IPS-18a (cell line): ENCODE measurements at regions not wholly inside any gene's neighbourhood (a gene's known extent, or its start where the extent isn't known, plus 50 kb on each side); places are given as distances from the start of the nearest gene placed in this dataset.
"Not testable (repeated sequence)": the region's sequence is repeated elsewhere in the genome, so short reads cannot be mapped to it uniquely, and the experiment has no call there.

Experiments
- H3K27ac ChIP-seq: one replicate; pipeline ENCODE4 v1.5.1; 2013; ENCODE audit warnings: low read length
- H3K27me3 ChIP-seq: one replicate; pipeline ENCODE4 v1.6.1; 2013; ENCODE audit warnings: mild to moderate bottlenecking, low read length; ENCODE audit not compliant: control insufficient read depth, insufficient read depth
- H3K36me3 ChIP-seq: one replicate; pipeline ENCODE4 v1.6.1; 2013; ENCODE audit warnings: low read depth, low read length; ENCODE audit not compliant: control insufficient read depth
- H3K4me1 ChIP-seq: one replicate; pipeline ENCODE4 v1.6.1; 2013; ENCODE audit warnings: low read depth, low read length; ENCODE audit not compliant: control insufficient read depth
- H3K4me3 ChIP-seq: one replicate; pipeline ENCODE4 v1.5.1; 2013; ENCODE audit warnings: low read length
- H3K9ac ChIP-seq: one replicate; pipeline ENCODE4 v1.6.1; 2013; ENCODE audit warnings: mild to moderate bottlenecking, low read length, moderate library complexity
- H3K9me3 ChIP-seq: one replicate; pipeline ENCODE4 v1.6.1; 2013; ENCODE audit warnings: low read depth, low read length; ENCODE audit not compliant: control insufficient read depth

DNA sequence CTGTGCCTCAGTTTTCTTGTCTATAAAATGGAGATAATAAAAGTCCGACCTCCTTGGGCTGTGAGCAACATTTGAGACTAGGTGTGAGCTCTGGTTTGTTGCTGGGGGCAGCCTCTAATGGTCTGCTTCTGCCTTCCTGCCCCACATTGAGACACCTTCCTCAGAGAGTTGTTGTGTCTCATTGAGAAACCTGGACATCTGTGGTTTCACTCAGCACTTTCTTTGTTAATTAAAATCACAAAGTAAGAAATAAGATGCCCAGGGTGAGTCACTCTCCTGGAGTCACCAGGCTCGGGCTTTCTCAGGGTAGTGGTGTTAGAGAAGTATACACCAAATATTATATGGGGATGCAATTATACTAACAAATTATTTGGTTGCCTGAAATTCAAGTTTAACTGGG is 389.2 kb upstream of the SALL1 start:
- no peak overlapping the region for H3K9ac ChIP-seq
- no peaks in the 10 kb centered on the region for H3K36me3 ChIP-seq
- no peak overlapping the region for H3K4me3 ChIP-seq
- no peaks in the 10 kb centered on the region for H3K27me3 ChIP-seq
- H3K4me1 ChIP-seq, result peaks cover 57% of the 10 kb centered on the region
- no peaks in the 10 kb centered on the region for H3K9me3 ChIP-seq
- H3K27ac ChIP-seq, result no peak overlapping the region

DNA sequence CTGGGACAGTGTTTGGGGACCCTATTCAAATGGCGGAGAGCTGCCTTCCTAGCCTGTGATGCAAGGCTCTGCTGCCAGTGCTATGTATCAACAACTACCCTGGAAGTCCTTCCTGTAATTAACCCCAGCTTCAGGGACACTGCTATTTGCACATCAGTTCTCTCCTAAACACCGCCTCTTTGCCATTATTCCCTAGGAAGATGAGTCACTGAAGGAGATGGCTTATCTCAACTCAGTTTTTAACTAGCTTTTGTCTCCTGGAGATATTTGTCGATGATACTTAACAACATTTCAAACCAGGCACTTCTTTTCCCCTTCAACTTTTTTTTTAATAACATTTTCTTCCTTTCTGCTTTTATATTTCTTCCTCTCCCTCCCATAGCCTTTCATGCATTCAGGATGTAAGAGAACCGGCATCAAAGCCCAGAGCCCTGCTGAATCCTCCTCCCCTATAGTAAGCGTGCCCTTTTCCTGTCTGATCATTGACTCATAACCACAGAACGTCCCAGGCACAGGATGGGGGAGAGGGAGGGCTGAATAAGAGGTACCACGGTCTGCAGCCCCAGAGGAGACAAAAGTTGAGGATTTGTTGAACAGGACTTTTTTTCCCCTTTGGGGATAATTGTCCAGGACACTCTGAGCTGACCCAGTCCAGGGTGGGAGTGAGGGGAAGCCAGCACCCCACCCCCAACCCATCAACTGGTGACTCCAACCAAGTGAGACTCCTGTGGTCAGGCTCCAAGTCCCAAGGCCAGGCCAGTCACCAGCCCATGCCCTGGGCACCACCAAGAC is 387.8 kb upstream of the SALL1 start:
- no peaks in the 10 kb centered on the region for H3K9me3 ChIP-seq
- H3K4me1 ChIP-seq, result peaks cover 44% of the 10 kb centered on the region
- H3K4me3 ChIP-seq, result no peak overlapping the region
- H3K36me3 ChIP-seq, result no peaks in the 10 kb centered on the region
- no peaks in the 10 kb centered on the region for H3K27me3 ChIP-seq
- no peak overlapping the region for H3K9ac ChIP-seq
- no peak overlapping the region for H3K27ac ChIP-seq

DNA sequence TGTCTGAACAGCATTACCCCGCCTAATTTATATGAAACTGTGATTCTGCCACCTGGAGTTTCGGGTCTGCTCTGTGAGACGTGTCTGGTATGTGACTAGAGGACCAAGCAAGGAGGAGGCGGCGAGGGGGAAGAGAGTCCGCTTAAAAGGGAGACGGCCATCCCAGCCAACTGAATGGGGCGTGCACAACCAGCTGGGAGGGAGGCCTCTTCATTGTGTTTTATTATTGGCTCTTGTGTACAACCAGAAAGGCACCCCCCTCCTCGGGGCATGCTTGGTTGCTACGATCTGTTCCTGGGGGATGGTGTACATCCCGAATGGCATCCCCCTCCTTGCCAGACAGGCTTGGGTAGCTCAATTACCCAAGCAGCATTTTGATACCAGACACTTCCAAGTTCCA is 384.5 kb upstream of the SALL1 start:
- Histone ChIP-seq H3K4me1 (peaks cover 20% of the 10 kb centered on the region), H3K27ac (no peak overlapping the region), H3K36me3 (no peaks in the 10 kb centered on the region), H3K9ac (no peak overlapping the region), H3K9me3 (no peaks in the 10 kb centered on the region), H3K4me3 (no peak overlapping the region), H3K27me3 (no peaks in the 10 kb centered on the region)

DNA sequence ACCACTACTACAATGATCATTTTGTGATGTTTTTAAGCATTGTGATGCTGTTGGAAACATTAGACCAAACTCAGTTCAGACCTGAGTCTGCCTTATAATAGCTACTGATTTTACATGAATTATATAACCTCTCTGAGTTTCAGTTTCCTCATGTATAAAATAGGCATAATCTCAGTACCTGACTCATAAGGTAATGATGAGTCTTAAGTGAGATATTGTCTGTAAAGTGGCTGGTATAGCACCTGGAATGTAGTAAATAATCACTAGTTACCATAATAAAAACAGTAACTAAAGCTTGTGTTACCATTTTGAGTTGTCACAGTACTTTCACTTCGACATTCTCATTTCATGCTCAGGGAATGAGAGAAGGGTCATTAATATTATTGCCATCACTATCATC is 381.5 kb upstream of the SALL1 start:
- Histone ChIP-seq H3K4me3 (no peak overlapping the region), H3K4me1 (no peaks in the 10 kb centered on the region), H3K27me3 (no peaks in the 10 kb centered on the region), H3K9me3 (no peaks in the 10 kb centered on the region), H3K36me3 (no peaks in the 10 kb centered on the region), H3K27ac (no peak overlapping the region), H3K9ac (no peak overlapping the region)

DNA sequence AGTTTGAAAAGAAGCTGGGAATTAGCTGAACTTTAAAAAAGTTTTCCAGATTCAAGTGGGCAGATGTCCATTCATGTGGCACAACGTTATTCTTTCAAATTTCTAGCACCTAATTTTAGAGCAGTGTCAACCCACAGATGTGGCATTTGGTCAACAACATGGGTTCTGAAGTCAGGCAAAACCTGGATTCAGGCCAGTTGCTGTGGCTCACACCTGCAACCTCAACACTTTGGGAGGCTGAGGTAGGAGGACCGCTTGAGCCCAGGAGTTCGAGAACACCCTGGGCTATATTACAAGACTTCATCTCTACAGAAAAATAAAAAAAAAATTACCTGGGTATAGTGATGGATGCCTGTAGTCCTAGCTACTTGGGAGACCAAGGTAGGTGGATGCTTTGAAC is 380.2 kb upstream of the SALL1 start:
- no peaks in the 10 kb centered on the region for H3K36me3 ChIP-seq
- no peak overlapping the region for H3K9ac ChIP-seq
- H3K4me3 ChIP-seq, result no peak overlapping the region
- no peak overlapping the region for H3K27ac ChIP-seq
- no peaks in the 10 kb centered on the region for H3K4me1 ChIP-seq
- no peaks in the 10 kb centered on the region for H3K27me3 ChIP-seq
- H3K9me3 ChIP-seq, result no peaks in the 10 kb centered on the region

DNA sequence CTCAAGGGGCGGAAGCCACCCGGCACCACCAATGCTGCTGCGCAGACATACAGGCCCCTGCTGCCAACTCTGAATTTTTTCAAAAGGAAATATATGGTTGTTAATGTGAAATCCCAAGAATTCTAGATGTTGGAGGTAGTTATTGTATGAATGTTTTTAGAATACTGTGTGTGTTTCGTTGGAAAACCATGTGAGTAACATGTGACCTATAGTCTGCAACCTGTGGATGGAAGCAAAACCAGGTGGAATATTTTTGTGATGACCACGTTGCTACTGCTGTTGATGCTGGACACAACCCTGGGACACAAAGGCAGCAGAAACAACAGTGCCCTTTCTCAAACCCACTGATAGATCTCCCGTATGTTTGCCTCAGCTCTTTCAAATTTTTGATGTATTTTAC is 376.3 kb upstream of the SALL1 start:
- Histone ChIP-seq H3K9ac (no peak overlapping the region), H3K27me3 (no peaks in the 10 kb centered on the region), H3K4me3 (no peak overlapping the region), H3K36me3 (no peaks in the 10 kb centered on the region), H3K27ac (no peak overlapping the region), H3K9me3 (no peaks in the 10 kb centered on the region), H3K4me1 (peaks cover 8% of the 10 kb centered on the region)

DNA sequence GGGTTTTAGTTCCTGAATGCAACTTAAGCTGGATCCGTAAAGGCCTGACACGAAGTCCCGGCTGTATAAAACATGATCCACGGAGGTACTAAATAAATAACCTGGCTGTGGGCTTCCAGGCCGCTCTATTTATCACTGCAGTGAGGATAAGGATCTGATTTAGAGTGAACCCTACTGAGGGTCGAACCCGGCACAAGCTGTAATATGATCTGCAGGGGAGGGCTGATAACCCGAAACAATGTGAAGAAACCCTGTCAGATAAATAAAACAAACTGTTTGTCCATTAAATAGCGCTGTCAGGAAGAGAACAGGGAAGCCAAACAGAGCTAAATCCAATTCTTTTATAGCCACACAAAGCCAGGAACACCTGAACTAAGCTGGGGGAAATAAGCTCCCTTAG is 375.6 kb upstream of the SALL1 start:
- Histone ChIP-seq H3K27ac (no peak overlapping the region), H3K36me3 (no peaks in the 10 kb centered on the region), H3K9me3 (no peaks in the 10 kb centered on the region), H3K27me3 (no peaks in the 10 kb centered on the region), H3K4me3 (no peak overlapping the region), H3K9ac (no peak overlapping the region), H3K4me1 (peaks cover 8% of the 10 kb centered on the region)

DNA sequence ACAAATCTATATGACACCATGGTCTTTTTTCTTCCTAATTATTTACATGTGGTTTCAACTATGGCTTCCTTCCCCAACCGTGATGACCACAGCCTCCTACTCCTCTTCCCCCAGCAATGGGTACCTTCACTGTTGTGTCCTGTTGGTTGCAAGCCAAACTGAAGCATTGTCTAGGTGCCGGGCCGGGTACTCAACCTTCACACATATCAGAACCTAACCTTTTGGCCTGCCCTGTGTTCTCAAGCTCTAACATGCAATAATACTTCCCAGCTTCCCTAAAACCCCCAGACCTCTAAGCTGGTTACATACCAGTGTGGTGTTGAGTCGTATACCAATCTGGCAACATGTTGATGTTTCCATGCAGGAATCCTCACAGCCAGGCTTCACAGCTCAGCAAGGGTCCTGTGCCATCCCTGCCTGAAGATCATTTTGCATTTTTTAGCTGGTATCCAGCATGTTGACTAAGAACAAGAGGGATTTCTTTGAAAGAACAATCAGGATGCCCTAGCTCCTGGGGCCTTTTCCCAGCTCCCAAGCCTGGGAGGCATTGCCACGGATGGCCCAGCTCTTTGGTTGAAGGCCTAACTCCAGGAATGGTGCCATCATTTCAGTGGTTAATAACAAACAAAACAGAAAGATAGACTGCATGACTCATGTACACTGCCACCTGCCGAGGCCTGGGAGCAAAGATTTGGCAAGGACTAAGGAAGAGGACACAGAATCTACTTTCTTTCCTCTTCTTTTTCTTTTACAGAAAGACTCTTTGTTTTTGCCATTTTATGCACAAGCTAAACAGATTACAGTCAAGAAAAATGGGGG is 373.7 kb upstream of the SALL1 start:
- Histone ChIP-seq H3K36me3 (no peaks in the 10 kb centered on the region), H3K4me1 (peaks cover 8% of the 10 kb centered on the region), H3K4me3 (no peak overlapping the region), H3K9ac (no peak overlapping the region), H3K9me3 (no peaks in the 10 kb centered on the region), H3K27me3 (no peaks in the 10 kb centered on the region), H3K27ac (no peak overlapping the region)

DNA sequence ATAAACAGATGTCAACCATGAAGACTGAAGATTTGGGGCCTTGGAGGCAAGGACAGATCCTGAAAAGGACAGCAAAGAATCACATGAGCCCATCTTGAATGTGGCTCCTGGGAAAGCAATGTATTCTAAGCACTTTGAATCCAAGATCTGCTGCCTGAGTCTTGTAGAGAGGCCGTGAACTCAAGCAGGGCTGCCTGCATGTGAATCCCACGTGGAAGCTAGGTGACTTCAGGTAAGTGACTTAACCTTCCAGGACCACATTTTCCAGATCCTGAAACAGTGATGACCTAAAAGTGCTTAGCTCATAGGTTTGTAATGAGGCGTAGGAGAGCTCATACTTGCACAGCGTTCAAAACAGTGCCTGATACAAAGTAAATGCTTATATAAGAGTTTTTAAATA is 373.0 kb upstream of the SALL1 start:
- Histone ChIP-seq H3K4me3 (no peak overlapping the region), H3K9ac (no peak overlapping the region), H3K9me3 (no peaks in the 10 kb centered on the region), H3K27ac (no peak overlapping the region), H3K4me1 (peaks cover 8% of the 10 kb centered on the region), H3K27me3 (no peaks in the 10 kb centered on the region), H3K36me3 (no peaks in the 10 kb centered on the region)

DNA sequence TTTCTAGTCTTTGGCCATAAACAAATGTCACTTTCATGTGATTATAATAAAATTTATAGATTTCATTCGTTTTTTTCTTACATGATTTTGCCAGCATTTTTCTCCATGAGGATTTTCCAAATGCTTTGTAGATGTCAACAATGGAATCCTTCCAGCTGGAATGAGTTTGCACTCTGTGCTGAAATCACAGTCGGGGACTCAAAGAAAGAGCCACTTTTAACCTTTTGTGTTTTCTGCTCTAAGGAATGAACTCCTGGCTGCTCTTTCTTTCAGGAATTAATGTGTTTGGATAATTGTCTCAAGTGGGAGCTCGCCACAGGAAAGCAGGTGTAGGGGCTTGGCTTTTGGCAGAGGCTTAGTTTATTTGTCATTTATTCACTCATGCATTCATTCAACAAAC is 372.3 kb upstream of the SALL1 start:
- Histone ChIP-seq H3K9me3 (no peaks in the 10 kb centered on the region), H3K27ac (no peak overlapping the region), H3K9ac (no peak overlapping the region), H3K4me3 (no peak overlapping the region), H3K27me3 (no peaks in the 10 kb centered on the region), H3K36me3 (no peaks in the 10 kb centered on the region), H3K4me1 (peaks cover 8% of the 10 kb centered on the region)

DNA sequence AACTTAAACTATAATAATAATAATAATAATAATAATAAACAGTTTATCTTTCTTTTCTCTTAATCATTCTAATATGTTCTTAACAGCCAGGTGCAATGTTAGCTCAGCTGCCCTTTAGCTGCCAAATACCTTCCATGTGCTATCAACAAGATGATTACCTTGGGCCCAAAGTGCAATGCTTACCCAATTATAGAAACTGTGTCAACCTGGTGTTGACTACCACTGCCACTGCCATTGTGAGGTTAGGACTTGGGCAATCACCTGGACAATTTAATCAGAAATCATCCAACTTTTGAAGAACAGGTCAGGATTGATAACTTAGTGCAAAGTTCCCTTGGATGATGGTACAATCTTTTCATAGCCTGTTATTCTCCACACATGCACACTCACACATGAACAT is 371.8 kb upstream of the SALL1 start:
- Histone ChIP-seq H3K9me3 (no peaks in the 10 kb centered on the region), H3K27me3 (no peaks in the 10 kb centered on the region), H3K36me3 (no peaks in the 10 kb centered on the region), H3K4me3 (no peak overlapping the region), H3K9ac (no peak overlapping the region), H3K4me1 (peaks cover 8% of the 10 kb centered on the region), H3K27ac (no peak overlapping the region)

DNA sequence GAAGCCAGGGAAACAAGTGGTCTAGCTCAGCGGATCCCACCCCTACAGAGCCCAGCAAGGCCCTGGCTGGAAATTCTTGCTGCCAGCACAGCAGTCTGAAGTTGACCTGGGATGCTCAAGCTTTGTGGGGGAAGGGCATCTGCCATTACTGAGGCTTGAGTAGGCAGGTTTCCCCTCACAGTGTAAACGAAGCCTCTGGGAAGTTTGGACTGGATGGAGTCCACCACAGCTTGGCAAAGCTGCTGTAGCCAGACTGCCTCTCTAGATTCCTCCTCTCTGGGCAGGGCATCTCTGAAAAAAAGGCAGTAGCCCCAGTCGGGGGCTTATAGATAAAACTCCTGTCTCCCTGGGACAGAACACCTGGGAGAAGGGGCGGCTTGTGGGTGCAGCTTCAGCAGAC is 365.9 kb upstream of the SALL1 start:
- H3K4me1 ChIP-seq, result not testable (repeated sequence)

More for the DNA sequence above, 365.9 kb upstream of the SALL1 start:
- H3K9me3 ChIP-seq, H3K4me3 ChIP-seq, H3K27me3 ChIP-seq, H3K27ac ChIP-seq, H3K36me3 ChIP-seq, H3K9ac ChIP-seq: not testable (repeated sequence)
